K562 (cell line): ENCODE measurements at regions not wholly inside any gene's neighbourhood (a gene's known extent, or its start where the extent isn't known, plus 50 kb on each side); places are given as distances from the start of the nearest gene placed in this dataset.

Experiments
- ATAC-seq: fragments of 200-7000 bp; cut with Tn5 transposase; 3 replicates; pipeline ENCODE4 v1.9.1; 2020; ENCODE audit warnings: moderate library complexity
- BruUV-seq: library from RNA; stranded (reverse); fragments of 400-500 nt; replicated peaks from 2 replicates; lab custom pipeline; 2021; lab: Mats Ljungman, UMichigan
- CTCF ChIA-PET: fragments of 300-600 bp; formaldehyde crosslinking; extraction: SDS; loops from one replicate; lab custom pipeline; 2021; ENCODE audit warnings: low intra/inter-chr PET ratio; lab: Yijun Ruan, JAX
- POLR2A ChIA-PET: fragments of 300-600, 350-650 bp; sonication (Branson Sonifier 250); formaldehyde crosslinking; extraction: SDS; loops from one replicate; lab custom pipeline; 2021; ENCODE audit warnings: antibody characterized with exemption, inconsistent platforms; lab: Yijun Ruan, JAX
- DNase-seq, 4 experiments: peaks; one replicate each; pipeline versions ENCODE4 v3.0.0 to v3.0.0-alpha.2; 2011 to 2018; ENCODE audit warnings: low spot score in 3 of 4, mixed read lengths in 3 of 4; ENCODE audit errors: extremely low read depth in 1 of 4
- FAIRE-seq: peaks from 2 replicates; lab custom pipeline; 2011; peaks lifted over from hg19 to GRCh38; lab: Jason Lieb, UNC
- H2AFZ ChIP-seq: 2 replicates; pipeline ENCODE4 v1.6.0; 2011; ENCODE audit warnings: low read depth, low read length, control low read depth, inconsistent platforms
- H3K27ac ChIP-seq: fragments of 200-600 bp; 3 replicates; pipeline ENCODE4 v1.8.0; 2011; ENCODE audit warnings: low read depth, mild to moderate bottlenecking, control low read depth, inconsistent platforms, low read length, moderate library complexity, mixed read lengths; ENCODE audit errors: extremely low read depth
- H3K27me3 ChIP-seq, 2 experiments: fragments of 300-600 bp in 1 of 2; 2 replicates in 1 of 2; 3 replicates in 1 of 2; pipeline versions ENCODE4 v1.6.0 to v1.8.0; 2011; ENCODE audit warnings: inconsistent platforms in 2 of 2, low read length in 2 of 2, mild to moderate bottlenecking in 1 of 2, mixed read lengths in 1 of 2, moderate library complexity in 1 of 2; ENCODE audit not compliant: control insufficient read depth in 2 of 2, insufficient read depth in 2 of 2
- H3K36me3 ChIP-seq: fragments of 300-600 bp; 3 replicates; pipeline ENCODE4 v1.8.0; 2011; ENCODE audit warnings: mild to moderate bottlenecking, low read length, inconsistent platforms; ENCODE audit not compliant: control insufficient read depth, insufficient read depth
- H3K4me1 ChIP-seq, 2 experiments: fragments of 200-600 bp in 1 of 2; replicated peaks in 1 of 2; 2 replicates in 1 of 2; 3 replicates in 1 of 2; pipeline versions ENCODE4 v1.5.1 to v1.8.0; 2011; ENCODE audit warnings: inconsistent platforms in 2 of 2, low read length in 2 of 2, mild to moderate bottlenecking in 1 of 2, mixed read lengths in 1 of 2, moderate library complexity in 1 of 2; ENCODE audit not compliant: control insufficient read depth in 2 of 2, insufficient read depth in 2 of 2
- H3K4me2 ChIP-seq: 2 replicates; pipeline ENCODE4 v1.6.1; 2011; ENCODE audit warnings: low read length, control low read depth, inconsistent platforms, mixed read lengths; ENCODE audit not compliant: insufficient read depth
- H3K4me3 ChIP-seq: fragments of 200-600 bp; sonication (generic), shearing (Covaris generic); 2 replicates; pipeline ENCODE4 v1.5.1; 2016; ENCODE audit warnings: control low read depth, inconsistent platforms
- H3K79me2 ChIP-seq: fragments of 200-600 bp; 3 replicates; pipeline ENCODE4 v1.8.0; 2011; ENCODE audit warnings: low read length, inconsistent platforms; ENCODE audit not compliant: control insufficient read depth, insufficient read depth
- H3K9ac ChIP-seq, 2 experiments: 2 replicates each; pipeline versions ENCODE4 v1.6.0 to v1.6.1; 2011; ENCODE audit warnings: low read depth in 2 of 2, low read length in 2 of 2, control low read depth in 1 of 2, inconsistent platforms in 1 of 2, mild to moderate bottlenecking in 1 of 2, mixed read lengths in 1 of 2; ENCODE audit not compliant: insufficient read depth in 1 of 2
- H3K9me1 ChIP-seq: one replicate; pipeline ENCODE4 v1.6.0; 2011; ENCODE audit warnings: inconsistent platforms, mild to moderate bottlenecking, low read length, moderate library complexity; ENCODE audit not compliant: control insufficient read depth, insufficient read depth
- H3K9me3 ChIP-seq: replicated peaks from 2 replicates; pipeline ENCODE4 v1.5.1; 2011; ENCODE audit warnings: low read depth, low read length, inconsistent platforms; ENCODE audit not compliant: control insufficient read depth, insufficient read depth
- H4K20me1 ChIP-seq: replicated peaks from 2 replicates; pipeline ENCODE4 v1.6.1; 2011; ENCODE audit warnings: low read length, inconsistent platforms, mixed read lengths; ENCODE audit not compliant: control insufficient read depth, insufficient read depth
- DMBX1 ChIP-seq: fragments of 250-450 bp; sonication (Bioruptor Pico); IDR thresholded peaks from 2 replicates; pipeline ENCODE4 v1.8.0; 2022; ENCODE audit warnings: inconsistent platforms, mild to moderate bottlenecking, moderate library complexity, borderline replicate concordance
- EHMT2 ChIP-seq: fragments of 450-650 bp; IDR thresholded peaks from 2 replicates; pipeline ENCODE4 v1.6.1; 2018; ENCODE audit warnings: antibody characterized with exemption
- EP400 ChIP-seq: fragments of 450-650 bp; IDR thresholded peaks from 2 replicates; pipeline ENCODE4 v1.6.1; 2017; ENCODE audit warnings: antibody characterized with exemption, mild to moderate bottlenecking, moderate library complexity
- HCFC1 ChIP-seq: IDR thresholded peaks from 2 replicates; pipeline ENCODE4 v1.6.1; 2012; ENCODE audit warnings: low read depth, low read length, improper control_type of control experiment
- MEF2D ChIP-seq: conservative IDR thresholded peaks from 2 replicates; pipeline ENCODE4 v1.6.1; 2016; ENCODE audit warnings: low read depth, missing genetic modification characterization, missing compliant biosample characterization
- NR3C1 ChIP-seq: sonication (generic); formaldehyde crosslinking; IDR thresholded peaks from 2 replicates; pipeline ENCODE4 v1.8.1; 2022; ENCODE audit warnings: missing genetic modification reagents
- POU5F1 ChIP-seq: fragments of 150-350 bp; IDR thresholded peaks from 2 replicates; pipeline ENCODE4 v1.6.1; 2014; ENCODE audit warnings: borderline replicate concordance, low read length, low read depth, mild to moderate bottlenecking; ENCODE audit not compliant: partially characterized antibody
- RB1 ChIP-seq: fragments of 450-650 bp; IDR thresholded peaks from 2 replicates; pipeline ENCODE4 v1.6.1; 2017; ENCODE audit warnings: low read depth, mild to moderate bottlenecking
- RBM17 ChIP-seq: fragments of 200-400 bp; formaldehyde crosslinking; IDR thresholded peaks from 2 replicates; pipeline ENCODE4 v1.6.1; 2017; ENCODE audit warnings: low read depth, mild to moderate bottlenecking, low read length, borderline replicate concordance
- SETDB1 ChIP-seq: IDR thresholded peaks from one replicate; pipeline ENCODE4 v1.6.1; 2012; ENCODE audit warnings: low read length, control low read depth, inconsistent platforms
- TEAD4 ChIP-seq, 2 experiments: sonication (generic) in 1 of 2; formaldehyde crosslinking in 1 of 2; IDR thresholded peaks; 2 replicates each; pipeline versions ENCODE4 v1.6.1 to v1.8.0; 2012 to 2022; ENCODE audit warnings: borderline replicate concordance in 1 of 2, inconsistent platforms in 1 of 2, low read length in 1 of 2, mild to moderate bottlenecking in 1 of 2, missing genetic modification reagents in 1 of 2
- ZEB2 ChIP-seq: fragments of 450-650 bp; IDR thresholded peaks from 2 replicates; pipeline ENCODE4 v1.6.1; 2016
- ZNF274 ChIP-seq: IDR thresholded peaks from 2 replicates; pipeline ENCODE4 v1.6.1; 2011; ENCODE audit warnings: low read depth, mild to moderate bottlenecking, low read length, moderate library complexity, borderline replicate concordance
- ZNF282 ChIP-seq: sonication (generic); formaldehyde crosslinking; IDR thresholded peaks from 2 replicates; pipeline ENCODE4 v1.8.1; 2023; ENCODE audit warnings: missing genetic modification reagents
- ZNF717 ChIP-seq: fragments of 250-450 bp; sonication (Bioruptor Pico); IDR thresholded peaks from 2 replicates; pipeline ENCODE4 v1.5.0; 2021
- WGBS: fragments of 100-300 bp; shearing (Covaris generic); methylation state at CpG from one replicate; pipeline ENCODE4 v1.1.6; 2016; ENCODE audit warnings: low coverage, mixed read lengths; ENCODE audit not compliant: insufficient coverage; ENCODE audit errors: missing lambda C conversion rate; 5-methylcytosine and 5-hydroxymethylcytosine counted together
- in situ Hi-C: fragments of 300-500 bp; cut with MboI; formaldehyde crosslinking; loops from 4 replicates; pipeline ENCODE4 v1.15.0; 2018; ENCODE audit warnings: inconsistent platforms, mixed read lengths
- intact Hi-C: fragments of 100-400 bp; cut with micrococcal nuclease; formaldehyde crosslinking; loops from 2 replicates; pipeline ENCODE4 v1.14.2; 2022
- TF ChIP-seq, protein P1 (sequence below): fragments of 250-450 bp; sonication (Bioruptor Pico); IDR thresholded peaks from 2 replicates; pipeline ENCODE4 v1.4.0; 2020
- TF ChIP-seq, protein P2 (sequence below): fragments of 250-450 bp; sonication (Bioruptor Pico); IDR thresholded peaks from 2 replicates; pipeline ENCODE4 v1.8.0; 2021; ENCODE audit warnings: moderate library complexity, mild to moderate bottlenecking, inconsistent platforms
- TF ChIP-seq, protein P3 (sequence below): fragments of 250-450 bp; sonication (Bioruptor Pico); IDR thresholded peaks from 2 replicates; pipeline ENCODE4 v1.8.0; 2021; ENCODE audit warnings: borderline replicate concordance, mild to moderate bottlenecking, moderate library complexity; ENCODE audit not compliant: poor library complexity, severe bottlenecking
- TF ChIP-seq, protein P4 (sequence below): IDR thresholded peaks from 3 replicates; pipeline ENCODE4 v1.6.1; 2011; ENCODE audit warnings: borderline replicate concordance, mild to moderate bottlenecking, moderate library complexity; ENCODE audit not compliant: insufficient read length; ENCODE audit errors: extremely low read depth

DNA sequence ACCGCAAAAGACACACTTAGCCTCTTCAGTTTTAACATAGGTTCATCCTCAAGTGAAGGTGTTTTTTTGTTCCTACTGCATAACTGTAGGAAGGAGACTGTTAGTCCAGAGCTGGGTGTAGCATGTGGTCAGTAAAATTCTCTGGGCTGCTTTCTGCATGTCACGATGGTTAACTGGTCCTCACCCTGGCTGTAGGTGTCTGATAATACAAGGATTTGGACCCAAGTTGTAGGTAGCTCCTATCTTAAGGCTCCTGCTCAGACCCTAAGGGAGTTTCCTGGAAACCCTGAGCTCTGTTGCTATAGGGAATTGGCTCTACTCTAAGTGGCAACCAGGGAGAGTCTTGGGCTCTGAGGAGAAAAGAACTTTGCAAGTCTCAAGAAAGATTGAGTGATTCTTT lies 112.9 kb downstream of the SAMD9 start:
- Histone ChIP-seq H3K4me2 (peak overlapping the region; percentile 58), H3K4me1 (peaks cover 14 to 37% of the 10 kb centered on the region in 2 experiments; a peak in 4 of 5 replicates), H4K20me1 (no peaks in the 10 kb centered on the region), H3K36me3 (no peaks in the 10 kb centered on the region), H3K4me3 (no peak overlapping the region), H2AFZ (peak overlapping the region; percentile 86), H3K9me1 (no peaks in the 10 kb centered on the region), H3K27ac (peak overlapping the region; percentile 66), H3K27me3 (no peaks in the 10 kb centered on the region), H3K9ac (0 out of 4 replicates have a peak overlapping the region, but pooled peaks of 1 of the 2 experiments have one; percentile 23), H3K9me3 (peaks cover 3% of the 10 kb centered on the region), H3K79me2 (no peaks in the 10 kb centered on the region)
- intact Hi-C loops, result loop anchor here (5.0 kb wide), 2 partner anchors 42 to 168 kb away; partner anchors contain the start of gene CDK6
- peak; percentile 91 for ATAC-seq
- 3% methylated on average over 2 of the region's 2 CpGs for WGBS
- peak; percentile 89 for FAIRE-seq
- ChIA-PET CTCF (no interaction called here), POLR2A (interaction anchor here (0.7 to 1.6 kb wide), 4 partner anchors 9 to 629 kb away, joined by 3 to 6 read pairs (median 4); no protein-coding TSS in a partner anchor)
- in situ Hi-C loops, result no loop called here
- BruUV-seq, result no TSS peak
- DNase-seq, result peak in 3 of 4 experiments; percentile 27 to 93 (median 87)
- TF ChIP-seq RBM17 (no peak), MEF2D (tag) (no peak), ZEB2 (0 out of 2 replicates have a peak, but pooled peaks have one; percentile 33), ZNF717 (CRISPR knock-in tag) (no peak), ZNF282 (CRISPR knock-in tag) (no peak), RB1 (no peak), DMBX1 (0 out of 2 replicates have a peak, but pooled peaks have one; percentile 26), EHMT2 (peak; percentile 40; the same call in 1 of the 2 replicates), HCFC1 (no peak), NR3C1 (no peak), EP400 (peak; percentile 38; the same call in 1 of the 2 replicates), SETDB1 (no peak), POU5F1 (no peak), TEAD4 (IDR thresholded peaks at IDR 0.05; ENCODE audit: low read length) (peak; percentile 79), TEAD4 (CRISPR knock-in tag; IDR thresholded peaks at IDR 0.05; ENCODE audit: borderline replicate concordance) (no peak), ZNF274 (no peak)
- TF ChIP-seq, protein P1, sequence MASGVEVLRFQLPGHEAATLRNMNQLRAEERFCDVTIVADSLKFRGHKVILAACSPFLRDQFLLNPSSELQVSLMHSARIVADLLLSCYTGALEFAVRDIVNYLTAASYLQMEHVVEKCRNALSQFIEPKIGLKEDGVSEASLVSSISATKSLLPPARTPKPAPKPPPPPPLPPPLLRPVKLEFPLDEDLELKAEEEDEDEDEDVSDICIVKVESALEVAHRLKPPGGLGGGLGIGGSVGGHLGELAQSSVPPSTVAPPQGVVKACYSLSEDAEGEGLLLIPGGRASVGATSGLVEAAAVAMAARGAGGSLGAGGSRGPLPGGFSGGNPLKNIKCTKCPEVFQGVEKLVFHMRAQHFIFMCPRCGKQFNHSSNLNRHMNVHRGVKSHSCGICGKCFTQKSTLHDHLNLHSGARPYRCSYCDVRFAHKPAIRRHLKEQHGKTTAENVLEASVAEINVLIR, result no peak
- TF ChIP-seq, protein P2, sequence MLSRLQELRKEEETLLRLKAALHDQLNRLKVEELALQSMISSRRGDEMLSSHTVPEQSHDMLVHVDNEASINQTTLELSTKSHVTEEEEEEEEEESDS (CRISPR knock-in tag), result no peak
- TF ChIP-seq, protein P3, sequence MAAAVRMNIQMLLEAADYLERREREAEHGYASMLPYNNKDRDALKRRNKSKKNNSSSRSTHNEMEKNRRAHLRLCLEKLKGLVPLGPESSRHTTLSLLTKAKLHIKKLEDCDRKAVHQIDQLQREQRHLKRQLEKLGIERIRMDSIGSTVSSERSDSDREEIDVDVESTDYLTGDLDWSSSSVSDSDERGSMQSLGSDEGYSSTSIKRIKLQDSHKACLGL (CRISPR knock-in tag), result no peak
- TF ChIP-seq, protein P4, sequence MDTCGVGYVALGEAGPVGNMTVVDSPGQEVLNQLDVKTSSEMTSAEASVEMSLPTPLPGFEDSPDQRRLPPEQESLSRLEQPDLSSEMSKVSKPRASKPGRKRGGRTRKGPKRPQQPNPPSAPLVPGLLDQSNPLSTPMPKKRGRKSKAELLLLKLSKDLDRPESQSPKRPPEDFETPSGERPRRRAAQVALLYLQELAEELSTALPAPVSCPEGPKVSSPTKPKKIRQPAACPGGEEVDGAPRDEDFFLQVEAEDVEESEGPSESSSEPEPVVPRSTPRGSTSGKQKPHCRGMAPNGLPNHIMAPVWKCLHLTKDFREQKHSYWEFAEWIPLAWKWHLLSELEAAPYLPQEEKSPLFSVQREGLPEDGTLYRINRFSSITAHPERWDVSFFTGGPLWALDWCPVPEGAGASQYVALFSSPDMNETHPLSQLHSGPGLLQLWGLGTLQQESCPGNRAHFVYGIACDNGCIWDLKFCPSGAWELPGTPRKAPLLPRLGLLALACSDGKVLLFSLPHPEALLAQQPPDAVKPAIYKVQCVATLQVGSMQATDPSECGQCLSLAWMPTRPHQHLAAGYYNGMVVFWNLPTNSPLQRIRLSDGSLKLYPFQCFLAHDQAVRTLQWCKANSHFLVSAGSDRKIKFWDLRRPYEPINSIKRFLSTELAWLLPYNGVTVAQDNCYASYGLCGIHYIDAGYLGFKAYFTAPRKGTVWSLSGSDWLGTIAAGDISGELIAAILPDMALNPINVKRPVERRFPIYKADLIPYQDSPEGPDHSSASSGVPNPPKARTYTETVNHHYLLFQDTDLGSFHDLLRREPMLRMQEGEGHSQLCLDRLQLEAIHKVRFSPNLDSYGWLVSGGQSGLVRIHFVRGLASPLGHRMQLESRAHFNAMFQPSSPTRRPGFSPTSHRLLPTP, result no peak
